HepG2 (cell line): ENCODE measurements at regions not wholly inside any gene's neighbourhood (a gene's known extent, or its start where the extent isn't known, plus 50 kb on each side); places are given as distances from the start of the nearest gene placed in this dataset.

Experiments
- ATAC-seq: fragments of 200-7000 bp; cut with Tn5 transposase; 3 replicates; pipeline ENCODE4 v1.9.1; 2020; ENCODE audit warnings: mild to moderate bottlenecking, moderate library complexity
- BruUV-seq: library from RNA; stranded (reverse); fragments of 400-500 nt; replicated peaks from 2 replicates; lab custom pipeline; 2021; lab: Mats Ljungman, UMichigan
- CTCF ChIA-PET: fragments of 300-600 bp; formaldehyde crosslinking; extraction: SDS; loops from one replicate; lab custom pipeline; 2021; ENCODE audit warnings: low total read pairs, inconsistent platforms, low intra/inter-chr PET ratio; lab: Yijun Ruan, JAX
- POLR2A ChIA-PET: fragments of 350-600 bp; sonication (Branson Sonifier 250); formaldehyde crosslinking; loops from one replicate; lab custom pipeline; 2020; ENCODE audit warnings: antibody characterized with exemption, inconsistent platforms; lab: Yijun Ruan, JAX
- DNase-seq: peaks from one replicate; pipeline ENCODE4 v3.0.0-alpha.2; 2015; ENCODE audit warnings: low spot score
- FAIRE-seq: peaks from 3 replicates; lab custom pipeline; 2011; peaks lifted over from hg19 to GRCh38; lab: Jason Lieb, UNC
- H2AFZ ChIP-seq: one replicate; pipeline ENCODE4 v1.6.1; 2011; ENCODE audit warnings: low read length, inconsistent platforms
- H3K27ac ChIP-seq: fragments of 300-600 bp; 3 replicates; pipeline ENCODE4 v1.8.0; 2011; ENCODE audit warnings: mixed run types, mild to moderate bottlenecking, mixed read lengths, low read length, inconsistent platforms; ENCODE audit not compliant: insufficient read depth; ENCODE audit errors: extremely low read length
- H3K27me3 ChIP-seq, 2 experiments: fragments of 200-600 bp in 1 of 2; 2 replicates in 1 of 2; 3 replicates in 1 of 2; pipeline versions ENCODE4 v1.6.0 to v1.8.0; 2011; ENCODE audit warnings: low read length in 2 of 2, mild to moderate bottlenecking in 2 of 2, moderate library complexity in 2 of 2, inconsistent platforms in 1 of 2; ENCODE audit not compliant: insufficient read depth in 2 of 2, control insufficient read depth in 1 of 2
- H3K36me3 ChIP-seq, 2 experiments: fragments of 200-600 bp in 1 of 2; replicated peaks in 1 of 2; 2 replicates in 1 of 2; 3 replicates in 1 of 2; pipeline versions ENCODE4 v1.5.1 to v1.8.0; 2011; ENCODE audit warnings: low read length in 2 of 2, inconsistent platforms in 1 of 2; ENCODE audit not compliant: insufficient read depth in 2 of 2, control insufficient read depth in 1 of 2
- H3K4me1 ChIP-seq: 2 replicates; pipeline ENCODE4 v1.5.1; 2012; ENCODE audit warnings: low read length, inconsistent platforms; ENCODE audit not compliant: insufficient read depth
- H3K4me2 ChIP-seq: 2 replicates; pipeline ENCODE4 v1.6.0; 2011; ENCODE audit warnings: low read depth, low read length, inconsistent platforms
- H3K4me3 ChIP-seq, 3 experiments: fragments of 200-600 bp in 1 of 3; sonication (generic), shearing (Covaris generic) in 1 of 3; replicated peaks in 1 of 3; 2 replicates each; pipeline ENCODE4 v1.5.1; 2011 to 2016; ENCODE audit warnings: low read length in 3 of 3, inconsistent platforms in 2 of 3, low read depth in 2 of 3, mild to moderate bottlenecking in 2 of 3, control low read depth in 1 of 3, mixed read lengths in 1 of 3; ENCODE audit not compliant: insufficient read depth in 1 of 3
- H3K79me2 ChIP-seq: one replicate; pipeline ENCODE4 v1.6.1; 2011; ENCODE audit warnings: low read length, inconsistent platforms; ENCODE audit not compliant: insufficient read depth
- H3K9ac ChIP-seq: 2 replicates; pipeline ENCODE4 v1.6.0; 2011; ENCODE audit warnings: mild to moderate bottlenecking, low read depth, low read length, inconsistent platforms; ENCODE audit not compliant: insufficient read depth
- H3K9me3 ChIP-seq: 2 replicates; pipeline ENCODE4 v1.5.1; 2012; ENCODE audit warnings: mild to moderate bottlenecking, low read length
- H4K20me1 ChIP-seq: 2 replicates; pipeline ENCODE4 v1.6.0; 2011; ENCODE audit warnings: inconsistent platforms, mild to moderate bottlenecking, low read length, moderate library complexity; ENCODE audit not compliant: insufficient read depth
- EED ChIP-seq: sonication (generic); formaldehyde crosslinking; IDR thresholded peaks from 2 replicates; pipeline ENCODE4 v1.5.0; 2020; ENCODE audit warnings: mild to moderate bottlenecking, missing genetic modification reagents
- FOXP4 ChIP-seq: sonication (generic); formaldehyde crosslinking; IDR thresholded peaks from 2 replicates; pipeline ENCODE4 v1.4.0; 2020; ENCODE audit warnings: missing genetic modification reagents
- FUBP1 ChIP-seq: sonication (generic); formaldehyde crosslinking; IDR thresholded peaks from 2 replicates; pipeline ENCODE4 v1.5.1; 2020; ENCODE audit warnings: missing genetic modification reagents, mild to moderate bottlenecking, borderline replicate concordance
- HNRNPL ChIP-seq: fragments of 200-400 bp; formaldehyde crosslinking; IDR thresholded peaks from 2 replicates; pipeline ENCODE4 v1.6.1; 2017; ENCODE audit warnings: mild to moderate bottlenecking, low read depth, low read length
- IKZF4 ChIP-seq: sonication (generic); formaldehyde crosslinking; IDR thresholded peaks from 2 replicates; pipeline ENCODE4 v1.5.1; 2020; ENCODE audit warnings: borderline replicate concordance, mild to moderate bottlenecking, low read depth, missing genetic modification reagents; ENCODE audit errors: not compliant biosample characterization
- KDM5A ChIP-seq: fragments of 200-600 bp; sonication (generic); IDR thresholded peaks from 2 replicates; pipeline ENCODE4 v1.7.0; 2018; ENCODE audit warnings: antibody characterized with exemption, mild to moderate bottlenecking, low read length, borderline replicate concordance
- MAF1 ChIP-seq: sonication (generic); formaldehyde crosslinking; IDR thresholded peaks from 2 replicates; pipeline ENCODE4 v1.5.0; 2020; ENCODE audit warnings: missing genetic modification reagents, borderline replicate concordance
- RXRB ChIP-seq: IDR thresholded peaks from 2 replicates; pipeline ENCODE4 v1.6.1; 2016; ENCODE audit warnings: borderline replicate concordance, missing genetic modification reagents, missing compliant biosample characterization
- ZNF580 ChIP-seq: IDR thresholded peaks from 2 replicates; pipeline ENCODE4 v1.6.1; 2016; ENCODE audit warnings: low read depth, borderline replicate concordance
- WGBS: methylation state at CpG from one replicate; pipeline ENCODE4 v1.1.6; 2017; ENCODE audit warnings: low lambda C conversion rate; 5-methylcytosine and 5-hydroxymethylcytosine counted together
- in situ Hi-C: cut with HindIII; loops from 2 replicates; pipeline ENCODE4 v1.10.0; 2017; ENCODE audit warnings: low pct_unique_long_range_greater_than_20kb; ENCODE audit not compliant: extremely low pct_ligation_motif_present
- intact Hi-C: fragments of 100-400 bp; cut with micrococcal nuclease; formaldehyde crosslinking; loops from one replicate; pipeline ENCODE4 v1.10.0; 2022; ENCODE audit not compliant: unreplicated experiment

- TF ChIP-seq HNRNPL, result no peak
These were observed 171.3 kb upstream of the ZNF462 start (continued) for GRCh38 chr9:106691627-106692026.

- no peak overlapping the region for H3K4me3 ChIP-seq
- 0 out of 5 replicates have a peak, but pooled peaks cover 0 to 6% of the 10 kb centered on the region in 2 experiments for H3K27me3 ChIP-seq
- FAIRE-seq, result no peak
- ChIA-PET CTCF (no interaction called here), POLR2A (no interaction called here)
- 0% methylated on average over 5 of the region's 5 CpGs for WGBS
- H3K79me2 ChIP-seq, result no peaks in the 10 kb centered on the region
- no peak for ATAC-seq
- DNase-seq, result no peak
- H3K4me1 ChIP-seq, result no peaks in the 10 kb centered on the region
- in situ Hi-C loops, result no loop called here
- H3K9me3 ChIP-seq, result no peaks in the 10 kb centered on the region
- H3K27ac ChIP-seq, result no peak overlapping the region
- H2AFZ ChIP-seq, result no peak overlapping the region
- BruUV-seq, result no TSS peak
- TF ChIP-seq MAF1 (CRISPR knock-in tag) (no peak), IKZF4 (CRISPR knock-in tag) (no peak), KDM5A (no peak), ZNF580 (CRISPR knock-in tag) (no peak), RXRB (no peak), FUBP1 (no peak), EED (CRISPR knock-in tag) (no peak), FOXP4 (CRISPR knock-in tag) (no peak)
- TF ChIP-seq, all 625 proteins: peak for 0
- Histone ChIP-seq H4K20me1 (no peaks in the 10 kb centered on the region), H3K9ac (no peak overlapping the region), H3K4me2 (no peak overlapping the region), H3K36me3 (no peaks in the 10 kb centered on the region)
- intact Hi-C loops, result no loop called here
These were observed 169.4 kb upstream of the ZNF462 start for GRCh38 chr9:106693558-106693957.
